Lung (tissue), 11 donors: ENCODE measurements at regions not wholly inside any gene's neighbourhood (a gene's known extent, or its start where the extent isn't known, plus 50 kb on each side); places are given as distances from the start of the nearest gene placed in this dataset.
A peak's percentile ranks its signal among the peaks of the same experiment; 100 is the strongest.

Experiments used
- ATAC-seq: fragments of 200-7000 bp; cut with Tn5 transposase; one replicate; pipeline ENCODE4 v1.9.1; 2020; ENCODE audit warnings: moderate number of reproducible peaks; ENCODE audit not compliant: insufficient read depth, low FRiP score
- DNase-seq, 3 donors: peaks; one replicate each; pipeline ENCODE4 v3.0.0-alpha.2; 2013 to 2017
- H3K27ac ChIP-seq, 2 donors: one replicate each; pipeline ENCODE4 v1.5.1; 2013; ENCODE audit warnings: mild to moderate bottlenecking in 2 of 2, moderate library complexity in 2 of 2, control low read depth in 1 of 2, inconsistent platforms in 1 of 2, low read depth in 1 of 2, low read length in 1 of 2
- H3K27me3 ChIP-seq, 3 donors: one replicate each; pipeline ENCODE4 v1.5.1; 2013; ENCODE audit warnings: low read length in 2 of 3; ENCODE audit not compliant: control insufficient read depth in 3 of 3, insufficient read depth in 3 of 3
- H3K36me3 ChIP-seq, 4 donors: one replicate each; pipeline ENCODE4 v1.5.1; 2013; ENCODE audit warnings: low read length in 4 of 4, mild to moderate bottlenecking in 1 of 4, moderate library complexity in 1 of 4; ENCODE audit not compliant: control insufficient read depth in 4 of 4, insufficient read depth in 4 of 4
- H3K4me1 ChIP-seq, 5 donors: one replicate each; pipeline ENCODE4 v1.5.1; 2013; ENCODE audit warnings: low read length in 5 of 5, mild to moderate bottlenecking in 2 of 5, moderate library complexity in 1 of 5; ENCODE audit not compliant: control insufficient read depth in 5 of 5, insufficient read depth in 5 of 5
- H3K4me3 ChIP-seq: one replicate; pipeline ENCODE4 v1.5.1; 2013; ENCODE audit warnings: mild to moderate bottlenecking, control low read depth, moderate library complexity
- H3K9ac ChIP-seq, 2 donors: one replicate each; pipeline ENCODE4 v1.5.1; 2013; ENCODE audit warnings: low read length in 2 of 2, control low read depth in 1 of 2; ENCODE audit not compliant: insufficient read depth in 1 of 2
- H3K9me3 ChIP-seq, 4 donors: one replicate each; pipeline ENCODE4 v1.5.1; 2013; ENCODE audit warnings: low read length in 3 of 4, mild to moderate bottlenecking in 1 of 4, moderate library complexity in 1 of 4; ENCODE audit not compliant: control insufficient read depth in 4 of 4, insufficient read depth in 3 of 4
- WGBS, 2 donors: extraction: QIAGEN DNeasy Blood & Tissue Kit; methylation state at CpG; one replicate each; pipeline ENCODE4 v1.1.7; 2013; 5-methylcytosine and 5-hydroxymethylcytosine counted together
- TF ChIP-seq, protein P1 (sequence below): IDR thresholded peaks from 2 replicates; pipeline ENCODE4 v1.5.1; 2012; ENCODE audit warnings: mild to moderate bottlenecking; ENCODE audit errors: control extremely low read depth, extremely low read depth
- donor health status: control.
- donor health status: control.
- donor health status: Bipolar disorder and iron deficiency.
- donor health status: healthy.
- donor health status: DM: yes; HTN: yes; CAD: no.

DNA sequence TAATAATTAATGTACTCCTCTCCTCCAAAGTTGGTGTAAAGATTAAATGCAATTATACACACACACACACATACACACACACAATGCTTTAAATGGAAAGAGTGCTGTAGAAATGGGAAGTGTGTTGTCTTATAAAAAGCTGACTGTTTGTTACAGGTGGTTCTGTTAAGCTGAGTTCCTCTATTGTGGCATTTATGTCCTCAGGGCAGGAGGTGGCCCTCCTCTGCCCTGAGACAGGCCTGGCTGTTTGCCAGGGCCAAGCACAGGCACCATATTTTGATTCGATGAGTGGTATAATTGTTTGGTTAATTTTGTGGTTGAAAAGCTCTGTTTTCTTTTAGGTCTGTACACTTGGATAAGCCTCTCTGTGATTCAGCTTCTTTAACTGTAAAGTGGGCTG is 573.9 kb downstream of the KIF4B start:
- Histone ChIP-seq H3K4me3 (no peak overlapping the region), H3K9me3 (no peaks in the 10 kb centered on the region), H3K4me1 (no peaks in the 10 kb centered on the region), H3K27ac (no peak overlapping the region), H3K27me3 (no peaks in the 10 kb centered on the region), H3K36me3 (no peaks in the 10 kb centered on the region), H3K9ac (no peak overlapping the region)
- ATAC-seq (no peak), DNase-seq (peak in 1 of 3 donors; percentile 14)
- 24 to 25% methylated on average over 1 of the region's 1 CpG for WGBS, 2 donors
- TF ChIP-seq, protein P1, sequence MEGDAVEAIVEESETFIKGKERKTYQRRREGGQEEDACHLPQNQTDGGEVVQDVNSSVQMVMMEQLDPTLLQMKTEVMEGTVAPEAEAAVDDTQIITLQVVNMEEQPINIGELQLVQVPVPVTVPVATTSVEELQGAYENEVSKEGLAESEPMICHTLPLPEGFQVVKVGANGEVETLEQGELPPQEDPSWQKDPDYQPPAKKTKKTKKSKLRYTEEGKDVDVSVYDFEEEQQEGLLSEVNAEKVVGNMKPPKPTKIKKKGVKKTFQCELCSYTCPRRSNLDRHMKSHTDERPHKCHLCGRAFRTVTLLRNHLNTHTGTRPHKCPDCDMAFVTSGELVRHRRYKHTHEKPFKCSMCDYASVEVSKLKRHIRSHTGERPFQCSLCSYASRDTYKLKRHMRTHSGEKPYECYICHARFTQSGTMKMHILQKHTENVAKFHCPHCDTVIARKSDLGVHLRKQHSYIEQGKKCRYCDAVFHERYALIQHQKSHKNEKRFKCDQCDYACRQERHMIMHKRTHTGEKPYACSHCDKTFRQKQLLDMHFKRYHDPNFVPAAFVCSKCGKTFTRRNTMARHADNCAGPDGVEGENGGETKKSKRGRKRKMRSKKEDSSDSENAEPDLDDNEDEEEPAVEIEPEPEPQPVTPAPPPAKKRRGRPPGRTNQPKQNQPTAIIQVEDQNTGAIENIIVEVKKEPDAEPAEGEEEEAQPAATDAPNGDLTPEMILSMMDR = no peak

DNA sequence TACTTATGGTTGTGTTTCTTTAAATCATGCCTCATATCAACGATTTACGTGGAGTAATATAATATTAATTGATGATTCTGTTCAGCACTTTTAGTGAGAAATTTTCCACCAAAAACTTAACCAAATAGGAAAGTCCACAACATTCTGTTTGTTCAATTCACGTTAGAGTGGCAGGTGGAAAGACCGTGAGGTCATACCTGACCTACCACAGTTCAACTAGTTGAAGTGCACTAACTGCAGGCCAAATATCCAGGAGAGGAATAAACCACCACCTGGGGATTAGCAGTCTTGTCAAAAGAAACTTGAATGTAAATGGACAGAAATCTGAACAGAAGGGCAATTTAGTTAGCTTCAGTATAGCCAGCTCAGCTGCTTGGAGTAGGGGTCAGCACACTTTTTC is 577.7 kb downstream of the KIF4B start:
- 81 to 86% methylated on average over 4 of the region's 4 CpGs for WGBS, 2 donors
- Histone ChIP-seq H3K36me3 (no peaks in the 10 kb centered on the region), H3K9me3 (no peaks in the 10 kb centered on the region), H3K27ac (no peak overlapping the region), H3K9ac (no peak overlapping the region), H3K4me3 (no peak overlapping the region), H3K4me1 (no peaks in the 10 kb centered on the region), H3K27me3 (no peaks in the 10 kb centered on the region)
- no peak for DNase-seq
- TF ChIP-seq, protein P1 = no peak
- no peak for ATAC-seq

DNA sequence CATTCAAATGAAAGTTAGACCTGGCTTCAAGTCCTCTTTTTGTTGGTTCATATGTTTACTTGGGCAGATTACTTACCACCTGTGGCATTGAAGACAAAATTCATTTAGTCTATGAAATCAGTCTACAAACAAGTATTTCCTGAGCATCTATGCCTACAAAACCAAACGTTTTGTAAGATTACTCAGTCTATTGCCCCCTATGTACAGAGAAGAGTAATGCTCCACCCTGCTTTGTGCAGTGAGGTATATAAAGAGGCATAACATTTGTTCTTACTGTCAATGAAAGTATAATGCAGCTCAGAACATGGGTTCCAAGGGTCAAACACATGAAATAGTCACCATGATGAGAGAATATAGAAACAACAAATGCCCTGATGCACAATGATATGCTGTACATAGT is 580.7 kb downstream of the KIF4B start:
- no peak for DNase-seq
- no peaks in the 10 kb centered on the region for H3K36me3 ChIP-seq
- no peak overlapping the region for H3K4me3 ChIP-seq
- H3K9ac ChIP-seq = no peak overlapping the region
- no peaks in the 10 kb centered on the region for H3K9me3 ChIP-seq
- TF ChIP-seq, protein P1 = no peak
- no peaks in the 10 kb centered on the region for H3K4me1 ChIP-seq
- H3K27ac ChIP-seq = no peak overlapping the region
- H3K27me3 ChIP-seq = no peaks in the 10 kb centered on the region
- WGBS, 2 donors = 29 to 31% methylated on average over 1 of the region's 1 CpG
- ATAC-seq = no peak

DNA sequence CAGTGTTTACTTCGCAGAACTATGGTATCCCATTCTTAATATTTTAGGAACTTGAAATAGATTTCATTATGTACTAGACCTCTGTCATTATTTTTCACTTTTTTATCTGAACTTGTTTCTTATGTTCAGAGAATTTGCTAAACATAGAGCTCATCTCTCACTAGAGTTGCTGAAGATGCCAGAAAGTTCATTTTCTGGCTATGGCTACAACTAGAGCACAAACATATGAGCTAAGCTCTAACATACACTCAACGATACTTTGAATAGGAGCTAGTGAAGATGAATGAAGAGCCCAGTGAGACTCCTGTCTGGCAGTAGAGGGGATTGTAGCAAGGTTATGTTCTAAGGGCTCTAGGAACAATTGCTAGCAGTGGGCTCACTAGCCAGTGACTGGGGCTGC is 582.2 kb downstream of the KIF4B start:
- Histone ChIP-seq H3K4me1 (no peaks in the 10 kb centered on the region), H3K9me3 (no peaks in the 10 kb centered on the region), H3K27ac (no peak overlapping the region), H3K9ac (no peak overlapping the region), H3K36me3 (no peaks in the 10 kb centered on the region), H3K4me3 (no peak overlapping the region), H3K27me3 (no peaks in the 10 kb centered on the region)
- no peak for DNase-seq
- WGBS, 2 donors = 86 to 97% methylated on average over 2 of the region's 2 CpGs
- no peak for ATAC-seq
- TF ChIP-seq, protein P1 = no peak
